Activated CD4-positive, alpha-beta T cell treated with anti-CD3 and anti-CD28 coated beads, Interleukin-2, amount 10 ng/mL, durations not matched to agents 24 days and 14 days (primary cell): ENCODE measurements at regions not wholly inside any gene's neighbourhood (a gene's known extent, or its start where the extent isn't known, plus 50 kb on each side); places are given as distances from the start of the nearest gene placed in this dataset.

Experiments used
- DNase-seq: peaks from one replicate; pipeline ENCODE4 v3.0.0; 2022
- H3K27ac Mint-ChIP-seq: one replicate; pipeline ENCODE4 v1.8.0; 2022; ENCODE audit warnings: mild to moderate bottlenecking, mixed read lengths
- H3K27me3 Mint-ChIP-seq: one replicate; pipeline ENCODE4 v1.8.0; 2022; ENCODE audit warnings: mixed read lengths
- H3K36me3 Mint-ChIP-seq: one replicate; pipeline ENCODE4 v1.8.0; 2022; ENCODE audit warnings: low read depth, mild to moderate bottlenecking, mixed read lengths
- H3K4me1 Mint-ChIP-seq: one replicate; pipeline ENCODE4 v1.8.0; 2021; ENCODE audit warnings: mixed read lengths
- H3K4me3 Mint-ChIP-seq: one replicate; pipeline ENCODE4 v1.8.0; 2022; ENCODE audit warnings: mild to moderate bottlenecking, moderate library complexity, mixed read lengths
- H3K9me3 Mint-ChIP-seq: one replicate; pipeline ENCODE4 v1.8.0; 2021; ENCODE audit warnings: mixed read lengths
- intact Hi-C: fragments of 100-400 bp; cut with micrococcal nuclease; formaldehyde crosslinking; loops from one replicate; pipeline ENCODE4 v1.15.1; 2023

DNA sequence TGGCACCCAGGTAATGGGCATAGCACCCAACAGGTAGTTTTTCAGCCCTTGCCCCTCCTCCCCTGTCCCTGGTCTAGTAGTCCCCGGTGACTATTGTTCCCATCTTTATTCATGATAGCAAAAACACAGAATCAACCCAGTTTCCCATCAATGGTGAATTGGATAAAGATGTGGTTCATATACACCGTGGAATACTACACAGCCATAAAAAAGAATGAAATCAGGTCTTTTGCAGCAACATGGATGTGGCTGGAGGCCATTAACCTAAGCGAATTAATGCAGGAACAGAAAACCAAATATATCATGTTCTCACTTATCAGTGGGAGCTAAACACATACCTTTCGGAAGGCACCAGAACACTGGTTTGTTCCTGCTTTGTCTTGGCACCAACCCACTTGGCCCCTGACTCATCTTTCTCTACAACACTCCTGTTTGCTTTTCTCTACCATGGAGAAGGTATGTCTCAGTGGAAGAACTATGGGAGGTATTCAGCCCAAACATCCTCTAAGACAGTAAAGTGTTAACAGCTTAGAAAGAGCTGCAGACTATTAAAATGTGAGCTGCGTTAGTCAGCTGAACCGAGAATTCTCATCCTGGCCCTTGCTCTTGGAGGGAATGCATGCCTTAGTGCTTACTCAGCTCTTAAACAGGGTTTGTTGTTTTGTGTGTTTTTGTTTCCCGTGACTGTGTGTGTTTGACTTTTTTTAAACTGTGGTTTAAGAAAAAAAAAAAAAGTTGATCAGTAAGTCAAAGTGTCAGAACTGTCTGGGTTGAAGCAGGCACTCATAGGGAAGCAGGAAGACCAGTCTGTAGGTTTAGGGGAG, 203.0 kb downstream of the TOMM20 start:
- H3K36me3 Mint-ChIP-seq, result peaks cover 9% of the 10 kb centered on the region
- intact Hi-C loops, result loop anchor here (1.0 to 2.0 kb wide), 12 partner anchors 30 to 425 kb away; no protein-coding TSS in a partner anchor
- peak overlapping the region; percentile 95 for H3K27ac Mint-ChIP-seq
- H3K4me1 Mint-ChIP-seq, result peaks cover 59% of the 10 kb centered on the region
- H3K4me3 Mint-ChIP-seq, result peak overlapping the region; percentile 83
- peaks cover 11% of the 10 kb centered on the region for H3K9me3 Mint-ChIP-seq
- DNase-seq, result peak; percentile 78
- H3K27me3 Mint-ChIP-seq, result no peaks in the 10 kb centered on the region

DNA sequence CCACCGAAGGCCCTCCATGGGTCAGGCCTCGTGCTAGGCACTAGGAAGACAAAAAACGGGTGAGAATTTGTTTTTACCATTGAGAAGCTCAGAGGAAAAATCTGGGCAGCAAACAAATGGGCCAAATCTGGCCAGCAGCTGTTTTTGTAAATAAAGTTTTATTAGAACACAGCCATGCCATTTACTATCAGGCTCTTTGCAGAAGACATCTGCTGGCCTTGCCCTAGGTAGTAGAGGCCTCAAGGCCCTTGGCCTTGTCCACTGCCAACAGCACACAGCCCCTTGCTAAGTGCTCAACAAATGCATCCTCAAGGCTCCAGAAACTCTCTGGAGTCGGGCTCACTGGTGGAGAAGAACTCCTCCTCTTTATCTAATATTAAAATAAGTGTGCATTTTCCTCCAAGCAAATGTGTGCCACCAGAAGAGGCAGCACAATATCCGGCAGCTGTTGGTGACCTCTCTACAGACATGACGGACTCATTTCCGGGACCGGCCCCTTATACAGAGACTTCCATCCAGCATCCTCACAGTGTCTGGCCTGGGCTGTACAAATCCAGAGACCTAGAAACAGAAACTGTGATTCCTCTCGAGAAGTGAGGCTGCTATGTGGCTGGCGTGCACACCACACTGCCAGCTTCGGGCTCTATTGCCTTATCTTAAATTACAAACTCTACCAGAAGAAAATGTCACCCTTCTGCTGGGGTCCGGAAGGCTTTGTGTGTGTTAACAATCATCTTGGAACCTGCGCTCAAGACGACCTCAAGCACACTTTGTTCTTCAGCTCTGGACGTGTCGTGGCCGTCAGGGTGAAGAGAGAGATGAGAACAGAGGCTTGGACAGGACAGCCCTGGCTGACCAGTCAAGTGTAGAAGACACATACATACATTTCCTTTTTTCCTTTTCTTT, 203.9 kb downstream of the TOMM20 start:
- intact Hi-C loops, result no loop called here
- Mint-ChIP-seq H3K4me1 (peaks cover 57% of the 10 kb centered on the region), H3K27ac (peak overlapping the region; percentile 75), H3K36me3 (peaks cover 9% of the 10 kb centered on the region), H3K9me3 (peaks cover 11% of the 10 kb centered on the region), H3K4me3 (no peak overlapping the region), H3K27me3 (no peaks in the 10 kb centered on the region)
- no peak for DNase-seq

DNA sequence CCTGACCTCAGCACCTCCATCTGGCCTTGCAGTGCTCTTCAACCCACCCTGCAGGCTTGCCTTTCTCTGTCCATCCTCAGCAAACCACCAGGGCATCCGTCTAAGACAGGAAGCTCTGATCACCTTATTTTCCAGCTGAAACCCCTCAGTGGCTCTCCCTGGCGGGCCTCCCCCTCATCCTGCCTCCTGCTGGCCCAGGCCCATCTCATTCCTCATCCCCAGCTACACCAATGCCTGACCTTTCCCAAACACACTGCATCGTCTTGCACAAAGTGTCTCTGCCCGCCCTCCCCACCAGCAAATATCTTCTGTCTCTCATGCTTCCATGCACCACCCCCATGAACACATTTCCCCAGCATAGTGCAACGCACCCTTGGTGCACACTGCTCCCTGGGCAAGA, 205.0 kb downstream of the TOMM20 start:
- Mint-ChIP-seq H3K4me3 (no peak overlapping the region), H3K4me1 (peaks cover 46% of the 10 kb centered on the region), H3K36me3 (peaks cover 9% of the 10 kb centered on the region), H3K27ac (peak overlapping the region; percentile 17), H3K27me3 (no peaks in the 10 kb centered on the region), H3K9me3 (peaks cover 11% of the 10 kb centered on the region)
- no peak for DNase-seq
- intact Hi-C loops, result no loop called here

DNA sequence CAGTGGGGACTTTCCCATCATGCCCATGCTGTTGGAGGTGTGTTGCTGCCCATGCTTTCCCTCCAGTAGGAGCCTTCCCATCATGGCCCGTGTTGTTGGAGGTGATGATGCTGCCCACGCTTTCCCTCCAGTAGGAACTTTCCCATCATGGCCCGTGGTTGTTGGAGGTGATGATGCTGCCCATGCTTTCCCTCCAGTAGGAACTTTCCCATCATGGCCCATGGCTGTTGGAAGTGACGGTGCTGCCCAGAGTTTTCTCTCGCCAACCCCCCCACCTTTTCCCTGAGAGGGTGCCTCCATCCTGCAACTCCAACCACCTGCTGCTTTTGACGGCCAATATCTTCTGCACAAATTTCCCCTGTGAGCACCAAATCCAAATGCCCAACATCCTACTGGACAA, 205.7 kb downstream of the TOMM20 start:
- no peak for DNase-seq
- Mint-ChIP-seq H3K27ac (no peak overlapping the region), H3K9me3 (peaks cover 11% of the 10 kb centered on the region), H3K27me3 (no peaks in the 10 kb centered on the region), H3K4me1 (peaks cover 41% of the 10 kb centered on the region), H3K36me3 (peaks cover 9% of the 10 kb centered on the region), H3K4me3 (no peak overlapping the region)
- intact Hi-C loops, result no loop called here

DNA sequence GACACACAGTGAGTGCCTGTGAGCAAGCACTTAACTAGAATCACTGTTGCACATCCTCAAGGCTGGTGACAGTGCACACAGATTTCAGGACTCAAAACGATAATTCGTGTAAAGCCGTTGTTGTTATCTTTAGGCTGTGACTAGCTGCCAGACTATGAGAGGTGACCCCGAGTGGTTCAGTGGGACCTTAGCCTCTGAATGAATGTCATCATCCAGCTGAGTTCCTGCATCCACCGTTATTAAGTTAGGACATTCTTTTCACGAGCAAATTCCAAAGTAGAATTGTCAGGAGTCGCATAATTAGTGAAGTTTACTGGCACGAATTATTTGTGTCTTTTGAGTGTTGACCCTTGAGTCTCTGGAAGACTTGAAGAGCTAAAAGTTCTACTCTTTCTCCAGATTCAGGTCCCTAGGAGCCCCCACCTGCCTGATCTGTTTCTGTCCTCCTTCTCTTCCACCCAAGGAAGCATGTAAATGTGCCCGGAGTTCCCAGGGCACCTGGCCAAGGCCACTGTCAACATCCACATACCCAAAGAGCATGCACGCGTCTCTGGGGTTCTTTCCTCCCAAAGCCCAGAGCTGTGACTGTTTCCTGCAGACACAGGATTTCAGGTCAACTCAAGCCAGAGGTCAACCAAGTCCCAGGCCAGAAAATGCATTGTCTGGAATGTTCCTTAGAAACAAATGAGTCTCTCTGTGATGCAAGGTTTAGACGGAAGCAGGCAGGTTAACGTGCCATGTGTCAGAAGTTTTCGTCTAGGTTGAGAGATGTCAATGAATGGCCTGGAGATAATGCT, 207.2 kb downstream of the TOMM20 start:
- no peak for DNase-seq
- intact Hi-C loops, result no loop called here

DNA sequence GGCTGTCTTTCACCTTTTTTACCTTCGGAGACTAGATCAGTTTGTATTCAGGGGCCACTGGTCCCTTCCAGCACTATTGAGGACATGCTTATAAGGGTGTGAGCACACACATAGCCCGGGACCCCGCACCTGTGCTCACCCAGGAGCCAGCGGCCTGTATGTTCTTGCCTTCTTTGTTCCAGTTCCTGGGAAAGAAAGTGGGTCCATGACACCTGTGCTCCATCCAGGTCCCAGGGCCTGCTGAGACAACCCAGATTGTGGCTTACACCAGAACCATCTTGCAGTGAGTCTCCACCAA, 207.8 kb downstream of the TOMM20 start:
- DNase-seq, result no peak
- Mint-ChIP-seq H3K4me3 (no peak overlapping the region), H3K4me1 (peaks cover 19% of the 10 kb centered on the region), H3K9me3 (peaks cover 11% of the 10 kb centered on the region), H3K27me3 (no peaks in the 10 kb centered on the region), H3K27ac (no peak overlapping the region), H3K36me3 (peaks cover 6% of the 10 kb centered on the region)
- intact Hi-C loops, result no loop called here

More for the DNA sequence above, 207.2 kb downstream of the TOMM20 start:
- Mint-ChIP-seq H3K4me3 (no peak overlapping the region), H3K36me3 (peaks cover 6% of the 10 kb centered on the region), H3K4me1 (peaks cover 26% of the 10 kb centered on the region), H3K9me3 (peaks cover 11% of the 10 kb centered on the region), H3K27me3 (no peaks in the 10 kb centered on the region), H3K27ac (no peak overlapping the region)

DNA sequence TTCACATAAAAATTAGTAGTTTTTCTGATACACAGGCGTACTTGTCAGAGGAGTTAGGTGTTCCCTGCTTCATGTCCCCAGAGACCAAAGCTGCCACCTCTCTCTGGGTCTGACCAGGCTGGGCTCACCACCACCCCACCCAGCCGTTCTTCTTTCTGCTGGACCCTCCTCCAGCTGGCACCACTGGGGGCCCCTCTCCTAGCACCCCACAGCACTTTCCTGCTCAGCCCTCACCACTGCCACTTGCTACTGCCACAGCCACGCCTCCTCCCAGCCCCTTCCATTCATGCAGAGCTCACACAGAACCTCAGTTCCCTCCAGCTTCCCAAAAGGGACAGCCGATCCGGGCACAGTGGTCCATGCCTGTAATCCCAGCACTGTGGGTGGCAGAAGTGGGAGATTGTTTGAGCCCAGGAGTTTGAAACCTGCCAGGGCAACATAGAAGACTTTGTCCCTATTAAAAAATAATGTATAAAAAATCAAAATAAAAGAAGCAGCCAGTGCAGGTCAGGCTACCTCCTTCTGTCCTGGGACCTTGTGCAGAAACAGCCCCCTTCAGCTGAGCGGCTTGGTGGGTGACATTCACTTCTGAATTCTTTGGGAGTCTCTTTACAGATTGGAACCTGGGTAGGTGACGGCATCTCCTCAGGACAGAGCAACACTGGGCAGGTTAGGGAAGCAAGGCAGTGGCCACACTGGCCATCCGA, 208.3 kb downstream of the TOMM20 start:
- no peak overlapping the region for H3K27ac Mint-ChIP-seq
- no peak for DNase-seq
- peaks cover 16% of the 10 kb centered on the region for H3K4me1 Mint-ChIP-seq
- no peak overlapping the region for H3K4me3 Mint-ChIP-seq
- intact Hi-C loops, result no loop called here
- H3K36me3 Mint-ChIP-seq, result peaks cover 6% of the 10 kb centered on the region
- no peaks in the 10 kb centered on the region for H3K27me3 Mint-ChIP-seq
- peaks cover 11% of the 10 kb centered on the region for H3K9me3 Mint-ChIP-seq

DNA sequence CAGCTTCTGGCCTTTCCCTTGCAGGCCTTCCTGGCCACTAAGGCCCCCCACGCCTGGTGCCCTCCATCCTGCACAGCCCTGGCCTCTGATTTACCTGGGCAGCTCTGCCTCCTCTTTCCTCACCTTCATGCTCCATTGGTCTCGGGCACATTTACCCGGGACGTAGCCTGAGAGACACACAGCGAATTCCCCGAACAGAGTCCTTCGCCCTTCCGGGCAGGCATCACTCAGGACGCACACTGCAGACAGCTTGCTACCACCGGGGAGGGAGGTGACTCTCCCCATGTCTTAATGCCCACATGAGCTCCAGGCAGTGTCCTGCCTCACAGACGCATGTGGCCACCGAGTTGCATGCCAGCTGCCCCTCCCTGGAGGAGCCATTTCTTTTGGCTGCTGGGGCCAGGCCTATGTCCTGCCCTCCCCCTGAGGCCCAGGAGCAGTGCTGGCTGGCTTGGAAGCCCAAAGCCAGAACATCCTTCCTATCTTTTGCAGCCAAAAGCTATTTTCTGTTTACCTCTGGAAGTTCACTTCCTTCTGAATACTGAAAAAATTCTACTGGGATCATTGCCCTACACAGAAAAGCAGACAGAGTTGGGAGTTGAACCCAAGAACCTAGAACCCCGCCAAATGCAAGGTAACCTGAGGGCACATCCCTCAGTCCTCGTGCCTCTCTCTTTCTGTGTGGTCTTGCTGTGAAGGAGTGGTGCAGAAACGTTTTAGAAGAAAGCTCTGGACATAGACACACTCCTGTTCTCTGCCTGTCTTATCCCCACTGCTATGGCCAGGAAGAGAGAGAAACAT, 209.5 kb downstream of the TOMM20 start:
- Mint-ChIP-seq H3K27ac (peak overlapping the region; percentile 13), H3K36me3 (peaks cover 6% of the 10 kb centered on the region)

DNA sequence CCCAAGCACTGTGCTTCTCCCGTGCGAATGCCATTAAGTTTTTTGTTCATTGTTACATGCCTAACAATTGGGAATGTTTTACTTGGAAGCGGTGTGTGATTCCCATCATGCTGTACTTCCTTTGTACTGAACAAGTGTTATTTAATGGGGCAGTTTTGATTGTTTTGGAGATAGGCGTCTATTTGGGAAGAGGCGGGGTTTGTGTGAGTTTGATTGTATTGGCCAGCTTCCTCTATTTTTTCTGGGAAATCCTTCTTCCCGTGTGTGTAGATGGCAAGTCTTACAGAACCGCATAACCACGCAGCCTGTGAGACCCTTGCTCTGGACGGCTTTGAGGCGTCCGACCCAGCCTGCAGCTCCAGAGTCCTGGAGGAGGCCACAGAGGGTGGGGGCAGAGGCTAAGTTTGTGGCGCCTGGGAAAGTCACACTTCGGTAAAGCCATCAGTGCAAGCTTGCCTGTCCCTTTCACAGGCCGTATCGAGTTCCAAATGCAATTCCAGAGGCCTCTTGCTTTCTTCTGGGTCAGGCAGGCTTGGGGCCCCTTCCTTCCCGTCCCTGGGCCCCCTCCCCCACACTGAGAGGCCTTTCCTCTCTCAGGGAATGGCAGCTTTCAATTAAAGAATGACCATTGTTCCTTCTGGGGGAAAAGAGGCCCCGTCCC, 210.3 kb downstream of the TOMM20 start:
- peaks cover 3% of the 10 kb centered on the region for H3K9me3 Mint-ChIP-seq
- H3K27me3 Mint-ChIP-seq, result no peaks in the 10 kb centered on the region
- intact Hi-C loops, result no loop called here
- no peak overlapping the region for H3K4me3 Mint-ChIP-seq
- peaks cover 4% of the 10 kb centered on the region for H3K4me1 Mint-ChIP-seq
- H3K36me3 Mint-ChIP-seq, result peaks cover 1% of the 10 kb centered on the region
- H3K27ac Mint-ChIP-seq, result no peak overlapping the region
- no peak for DNase-seq

More for the DNA sequence above, 209.5 kb downstream of the TOMM20 start:
- intact Hi-C loops, result no loop called here
- H3K4me1 Mint-ChIP-seq, result peaks cover 12% of the 10 kb centered on the region
- no peak overlapping the region for H3K4me3 Mint-ChIP-seq
- no peak for DNase-seq
- H3K9me3 Mint-ChIP-seq, result peaks cover 11% of the 10 kb centered on the region
- no peaks in the 10 kb centered on the region for H3K27me3 Mint-ChIP-seq

DNA sequence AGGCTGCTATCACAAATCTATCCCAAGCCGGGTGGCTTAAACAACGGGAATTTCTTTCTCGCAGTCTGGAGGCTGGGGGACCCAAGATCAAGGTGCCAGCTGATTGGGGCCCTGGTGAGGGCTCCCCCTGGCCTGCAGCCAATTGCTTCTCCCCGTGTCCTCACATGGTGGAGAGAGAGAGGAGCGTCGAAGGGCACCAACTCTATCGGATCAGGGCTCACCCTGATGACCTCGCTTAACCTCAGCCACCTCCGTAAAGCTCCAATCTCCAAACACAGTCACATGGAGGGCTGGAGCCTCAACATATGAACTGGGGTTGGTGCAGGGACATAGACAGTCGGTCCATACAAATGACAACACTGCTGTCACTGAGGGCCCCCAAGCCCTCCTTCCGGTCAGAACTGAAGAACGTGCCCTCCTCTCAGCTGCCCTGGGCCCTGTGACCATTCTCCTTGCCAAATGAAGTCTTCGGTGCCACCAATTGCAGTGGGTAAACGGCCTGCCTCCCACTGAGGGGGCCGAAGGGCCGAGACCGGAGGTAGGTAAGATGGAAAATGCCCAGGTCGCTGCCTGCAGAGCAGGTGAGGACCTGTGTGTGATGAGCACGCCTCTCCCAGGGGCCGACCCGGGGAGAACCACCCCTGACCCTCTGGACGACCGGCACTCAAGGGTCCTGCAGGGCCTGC, 211.0 kb downstream of the TOMM20 start:
- no peaks in the 10 kb centered on the region for H3K27me3 Mint-ChIP-seq
- peaks cover 2% of the 10 kb centered on the region for H3K4me1 Mint-ChIP-seq

DNA sequence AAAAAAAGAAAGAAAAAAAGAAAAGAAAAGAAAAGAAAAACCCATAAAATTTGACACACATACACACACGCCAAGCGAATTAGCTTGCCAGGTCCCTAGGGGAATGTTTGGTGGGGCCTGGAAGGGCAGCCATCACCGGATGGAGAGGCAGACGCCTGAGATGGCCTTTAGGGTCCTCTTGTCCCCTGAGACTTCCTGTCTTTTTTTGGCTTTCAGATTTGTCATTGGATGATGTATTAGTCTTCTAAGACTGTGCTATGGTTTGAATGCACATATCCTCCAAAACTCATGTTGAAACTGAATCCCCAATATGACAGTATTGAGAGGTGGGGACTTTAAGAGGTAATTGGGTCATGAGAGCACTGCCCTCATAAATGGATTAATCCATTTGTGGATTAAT, 211.8 kb downstream of the TOMM20 start:
- no peaks in the 10 kb centered on the region for H3K27me3 Mint-ChIP-seq
- no peak overlapping the region for H3K27ac Mint-ChIP-seq
- peaks cover 9% of the 10 kb centered on the region for H3K4me1 Mint-ChIP-seq
- no peak for DNase-seq
- no peaks in the 10 kb centered on the region for H3K9me3 Mint-ChIP-seq
- H3K4me3 Mint-ChIP-seq, result no peak overlapping the region
- H3K36me3 Mint-ChIP-seq, result no peaks in the 10 kb centered on the region
- intact Hi-C loops, result no loop called here

More for the DNA sequence above, 211.0 kb downstream of the TOMM20 start:
- Mint-ChIP-seq H3K27ac (no peak overlapping the region), H3K9me3 (no peaks in the 10 kb centered on the region), H3K36me3 (no peaks in the 10 kb centered on the region), H3K4me3 (no peak overlapping the region)
- intact Hi-C loops, result no loop called here
- no peak for DNase-seq
